ENCODE measurements at regions not wholly inside any gene's neighbourhood (a gene's known extent, or its start where the extent isn't known, plus 50 kb on each side); places are given as distances from the start of the nearest gene placed in this dataset.

- no peak for DNase-seq
Measured at GRCh38 chr2:120596990-120597594, 138.6 kb upstream of the GLI2 start.

GRCh38 chr2:120597595-120598193 lies 138.0 kb upstream of the GLI2 start:
- DNase-seq = no peak

- DNase-seq = no peak
Measured at GRCh38 chr2:120598416-120598815, 137.3 kb upstream of the GLI2 start.

GRCh38 chr2:120599072-120599471 lies 136.6 kb upstream of the GLI2 start:
- no peak for DNase-seq

- no peak for DNase-seq
Measured at GRCh38 chr2:120599656-120600055, 136.0 kb upstream of the GLI2 start.

GRCh38 chr2:120600335-120600734 lies 135.3 kb upstream of the GLI2 start:
- no peak for DNase-seq

- DNase-seq = no peak
Measured at GRCh38 chr2:120600786-120601185, 134.9 kb upstream of the GLI2 start.

- no peak for DNase-seq
Measured at GRCh38 chr2:120601566-120601965, 134.1 kb upstream of the GLI2 start.

- DNase-seq = no peak
Measured at GRCh38 chr2:120602251-120602650, 133.4 kb upstream of the GLI2 start.

GRCh38 chr2:120604767-120605166 lies 130.9 kb upstream of the GLI2 start:
- no peak for DNase-seq

GRCh38 chr2:120605231-120605935 lies 130.3 kb upstream of the GLI2 start:
- no peak for DNase-seq

- no peak for DNase-seq
Measured at GRCh38 chr2:120606280-120606679, 129.4 kb upstream of the GLI2 start.

- no peak for DNase-seq
Measured at GRCh38 chr2:120606931-120607330, 128.7 kb upstream of the GLI2 start.

GRCh38 chr2:120607506-120607905 lies 128.2 kb upstream of the GLI2 start:
- DNase-seq = no peak

- no peak for DNase-seq
Measured at GRCh38 chr2:120607996-120608395, 127.7 kb upstream of the GLI2 start.

- DNase-seq = no peak
Measured at GRCh38 chr2:120609826-120610395, 125.8 kb upstream of the GLI2 start.

- no peak for DNase-seq
Measured at GRCh38 chr2:120611016-120611415, 124.7 kb upstream of the GLI2 start.

GRCh38 chr2:120611961-120612360 lies 123.7 kb upstream of the GLI2 start:
- no peak for DNase-seq

GRCh38 chr2:120612471-120612870 lies 123.2 kb upstream of the GLI2 start:
- DNase-seq = no peak

- no peak for DNase-seq
Measured at GRCh38 chr2:120612931-120613330, 122.7 kb upstream of the GLI2 start.

GRCh38 chr2:120613742-120614571 lies 121.7 kb upstream of the GLI2 start:
- no peak for DNase-seq

GRCh38 chr2:120614901-120615300 lies 120.8 kb upstream of the GLI2 start:
- DNase-seq = no peak

GRCh38 chr2:120616261-120616660 lies 119.4 kb upstream of the GLI2 start:
- DNase-seq = no peak

All from activated naive CD4-positive, alpha-beta T cell (primary cell).